Gastroesophageal sphincter (tissue), 4 donors: ENCODE measurements at regions not wholly inside any gene's neighbourhood (a gene's known extent, or its start where the extent isn't known, plus 50 kb on each side); places are given as distances from the start of the nearest gene placed in this dataset.

Experiments
- ATAC-seq: fragments of 150-250 bp; one replicate; pipeline ENCODE4 v1.9.1; 2016; ENCODE audit warnings: mild to moderate bottlenecking, moderate library complexity
- H3K27ac ChIP-seq, 4 donors: fragments of 200-600 bp; sonication (generic) in 3 of 4; 1 replicate in 3 of 4; 2 replicates in 1 of 4; pipeline ENCODE4 v1.5.1; 2016 to 2019
- H3K27me3 ChIP-seq: fragments of 200-600 bp; sonication (generic); one replicate; pipeline ENCODE4 v1.5.1; 2019
- H3K36me3 ChIP-seq, 2 donors: fragments of 200-600 bp; sonication (generic); one replicate each; pipeline ENCODE4 v1.5.1; 2019; ENCODE audit warnings: control low read depth in 1 of 2
- H3K4me1 ChIP-seq, 3 donors: fragments of 200-600 bp; sonication (generic); 1 replicate in 2 of 3; 2 replicates in 1 of 3; pipeline ENCODE4 v1.5.1; 2016 to 2019; ENCODE audit warnings: control low read depth in 2 of 3
- H3K4me3 ChIP-seq, 2 donors: fragments of 200-600 bp; sonication (generic); one replicate each; pipeline ENCODE4 v1.5.1; 2019; ENCODE audit warnings: mild to moderate bottlenecking in 1 of 2, moderate library complexity in 1 of 2
- H3K9me3 ChIP-seq, 3 donors: fragments of 200-600 bp; sonication (generic); one replicate each; pipeline ENCODE4 v1.5.1; 2017 to 2019; ENCODE audit warnings: control low read depth in 2 of 3
- CTCF ChIP-seq, 4 experiments: fragments of 200-600 bp in 2 of 4; fragments of 450-650 bp in 2 of 4; sonication (generic) in 1 of 4; IDR thresholded peaks; one replicate each; pipeline ENCODE4 v1.5.1; 2017 to 2019; ENCODE audit warnings: antibody characterized with exemption in 4 of 4, mild to moderate bottlenecking in 2 of 4, moderate library complexity in 2 of 4
- EP300 ChIP-seq: sonication (generic); formaldehyde crosslinking; IDR thresholded peaks from one replicate; pipeline ENCODE4 v1.6.1; 2017; ENCODE audit warnings: antibody characterized with exemption, mild to moderate bottlenecking
- POLR2A ChIP-seq, 2 donors: fragments of 450-650 bp; IDR thresholded peaks; one replicate each; pipeline ENCODE4 v1.6.1; 2017; ENCODE audit warnings: antibody characterized with exemption in 2 of 2, mild to moderate bottlenecking in 2 of 2, moderate library complexity in 1 of 2
- POLR2AphosphoS5 ChIP-seq: sonication (generic); formaldehyde crosslinking; IDR thresholded peaks from one replicate; pipeline ENCODE4 v1.6.1; 2017; ENCODE audit warnings: antibody characterized with exemption
- WGBS, 2 donors: methylation state at CpG; one replicate each; pipeline ENCODE4 v1.1.5; 2018; ENCODE audit warnings: low coverage in 1 of 2; 5-methylcytosine and 5-hydroxymethylcytosine counted together

GRCh38 chr11:119513806-119514170 lies 90.8 kb upstream of the THY1 start:
- WGBS, 2 donors, result 72% methylated on average over 3 of the region's 5 CpGs; no CpG with 5 or more reads in 1 of the 2 donors
- Histone ChIP-seq H3K9me3 (no peaks in the 10 kb centered on the region), H3K27ac (no peak overlapping the region), H3K36me3 (no peaks in the 10 kb centered on the region), H3K4me3 (no peak overlapping the region), H3K27me3 (no peaks in the 10 kb centered on the region), H3K4me1 (peaks cover 0 to 3% (median 0%) of the 10 kb centered on the region in 3 donors)
- ATAC-seq, result no peak
- no peak for TF ChIP-seq POLR2AphosphoS5
- TF ChIP-seq POLR2A (IDR thresholded peaks at IDR 0.05), result no peak

- no peak for ATAC-seq
Measured at GRCh38 chr11:119513131-119513805, 90.3 kb upstream of the THY1 start.

DNA sequence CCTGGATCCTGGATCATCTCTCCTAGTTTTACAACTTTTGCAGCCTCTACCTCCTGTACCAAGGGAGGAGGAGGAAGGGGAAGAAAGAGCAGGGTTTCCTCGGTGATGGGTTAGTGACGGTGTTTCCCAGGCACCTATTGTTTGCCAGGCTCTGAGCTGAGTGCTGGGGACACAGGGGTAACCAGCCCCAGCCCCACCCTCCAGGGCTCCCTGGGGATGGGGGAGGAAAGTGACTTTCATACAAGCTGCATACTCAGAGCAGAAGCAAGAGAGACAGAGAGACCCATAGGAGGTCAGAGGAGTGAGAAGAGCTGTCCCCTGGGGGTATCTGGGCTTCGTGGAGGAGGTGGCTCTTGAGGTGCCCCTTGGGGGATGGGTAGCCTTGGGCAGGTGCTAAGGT lies 89.4 kb upstream of the THY1 start:
- H3K36me3 ChIP-seq, result no peaks in the 10 kb centered on the region
- H3K4me1 ChIP-seq, result peaks cover 0 to 3% (median 0%) of the 10 kb centered on the region in 3 donors
- no peak overlapping the region for H3K4me3 ChIP-seq
- no peaks in the 10 kb centered on the region for H3K27me3 ChIP-seq
- 25% methylated on average over 1 to 2 of the region's 3 CpGs for WGBS, 2 donors
- no peak for ATAC-seq
- no peaks in the 10 kb centered on the region for H3K9me3 ChIP-seq
- TF ChIP-seq EP300 (no peak), POLR2A (IDR thresholded peaks at IDR 0.05) (no peak), CTCF (IDR thresholded peaks at IDR 0.05) (no peak)
- H3K27ac ChIP-seq, result no peak overlapping the region

More at GRCh38 chr11:119513131-119513805, 90.3 kb upstream of the THY1 start:
- Histone ChIP-seq H3K27ac (no peak overlapping the region), H3K4me1 (peaks cover 0 to 3% (median 0%) of the 10 kb centered on the region in 3 donors), H3K36me3 (no peaks in the 10 kb centered on the region), H3K4me3 (no peak overlapping the region), H3K9me3 (no peaks in the 10 kb centered on the region), H3K27me3 (no peaks in the 10 kb centered on the region)
- WGBS, 2 donors, result 0 to 68% methylated on average over 1 to 3 of the region's 12 CpGs
- TF ChIP-seq CTCF (IDR thresholded peaks at IDR 0.05) (no peak), EP300 (no peak)

- H3K4me1 ChIP-seq, result peaks cover 0 to 3% (median 0%) of the 10 kb centered on the region in 3 donors
- H3K27ac ChIP-seq, result no peak overlapping the region
- TF ChIP-seq EP300, result no peak
- no peak for TF ChIP-seq CTCF (IDR thresholded peaks at IDR 0.05)
- no peak for TF ChIP-seq POLR2A (IDR thresholded peaks at IDR 0.05)
- no peak for TF ChIP-seq POLR2AphosphoS5
- no peaks in the 10 kb centered on the region for H3K9me3 ChIP-seq
- no peaks in the 10 kb centered on the region for H3K36me3 ChIP-seq
- H3K27me3 ChIP-seq, result no peaks in the 10 kb centered on the region
- ATAC-seq, result no peak
- no peak overlapping the region for H3K4me3 ChIP-seq
- 76 to 87% methylated on average over 5 to 6 of the region's 12 CpGs for WGBS, 2 donors
Measured at GRCh38 chr11:119511614-119512306, 88.8 kb upstream of the THY1 start.

DNA sequence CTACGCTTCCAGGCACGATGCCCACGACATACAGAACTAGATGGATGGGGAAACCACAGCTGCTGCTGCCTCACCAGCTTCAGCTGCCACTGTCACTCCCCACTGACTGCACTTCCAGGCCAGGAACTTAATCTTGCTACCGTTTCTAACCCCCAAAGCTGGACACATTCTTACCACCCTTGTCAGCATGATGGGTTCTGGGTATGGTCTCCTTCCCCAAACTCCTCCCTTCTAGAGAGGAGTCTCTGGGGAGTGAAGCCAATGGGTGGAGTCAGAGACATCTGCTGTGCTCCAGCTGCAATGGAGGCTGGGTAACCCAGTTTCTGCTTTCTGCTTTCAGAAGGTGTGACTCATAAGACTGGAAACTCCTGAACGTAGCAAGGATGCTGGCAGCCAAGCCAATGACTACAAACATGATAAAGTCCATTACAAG lies 87.0 kb upstream of the THY1 start:
- H3K27ac ChIP-seq, result peak overlapping the region in 2 of 4 donors; percentile 39 to 43
- TF ChIP-seq EP300 (no peak), POLR2AphosphoS5 (no peak), POLR2A (IDR thresholded peaks at IDR 0.05) (no peak), CTCF (IDR thresholded peaks at IDR 0.05) (no peak)
- peak; percentile 78 for ATAC-seq

More for the DNA sequence above, 87.0 kb upstream of the THY1 start:
- no peak overlapping the region for H3K4me3 ChIP-seq
- H3K9me3 ChIP-seq, result no peaks in the 10 kb centered on the region
- H3K27me3 ChIP-seq, result no peaks in the 10 kb centered on the region
- no peaks in the 10 kb centered on the region for H3K36me3 ChIP-seq
- H3K4me1 ChIP-seq, result peaks cover 0 to 3% (median 0%) of the 10 kb centered on the region in 3 donors
- 31 to 88% methylated on average over 4 to 5 of the region's 5 CpGs for WGBS, 2 donors
